Thymus (tissue), 11 donors: ENCODE measurements at regions not wholly inside any gene's neighbourhood (a gene's known extent, or its start where the extent isn't known, plus 50 kb on each side); places are given as distances from the start of the nearest gene placed in this dataset.
"Not testable (repeated sequence)": the region's sequence is repeated elsewhere in the genome, so short reads cannot be mapped to it uniquely, and the experiment has no call there.

Experiments
- DNase-seq, 9 donors: peaks; one replicate each; pipeline ENCODE4 v3.0.0-alpha.2; 2013; ENCODE audit warnings: low spot score in 9 of 9, low read depth in 6 of 9, missing footprints in 1 of 9
- H3K27ac ChIP-seq, 2 donors: one replicate each; pipeline ENCODE4 v1.5.1; 2013; ENCODE audit warnings: control low read depth in 1 of 2, low read depth in 1 of 2, low read length in 1 of 2, mild to moderate bottlenecking in 1 of 2, moderate library complexity in 1 of 2
- H3K27me3 ChIP-seq, 2 donors: one replicate each; pipeline ENCODE4 v1.5.1; 2013; ENCODE audit warnings: low read length in 1 of 2; ENCODE audit not compliant: control insufficient read depth in 2 of 2, insufficient read depth in 1 of 2
- H3K36me3 ChIP-seq, 2 donors: one replicate each; pipeline ENCODE4 v1.5.1; 2013; ENCODE audit warnings: low read length in 1 of 2, mild to moderate bottlenecking in 1 of 2, moderate library complexity in 1 of 2; ENCODE audit not compliant: control insufficient read depth in 2 of 2, insufficient read depth in 2 of 2
- H3K4me1 ChIP-seq, 2 donors: one replicate each; pipeline ENCODE4 v1.5.1; 2013; ENCODE audit warnings: low read length in 2 of 2; ENCODE audit not compliant: control insufficient read depth in 2 of 2, insufficient read depth in 2 of 2
- H3K4me3 ChIP-seq, 2 donors: one replicate each; pipeline ENCODE4 v1.5.1; 2013; ENCODE audit warnings: low read length in 2 of 2, control low read depth in 1 of 2, mild to moderate bottlenecking in 1 of 2
- H3K9me3 ChIP-seq, 2 donors: one replicate each; pipeline ENCODE4 v1.5.1; 2013; ENCODE audit warnings: low read length in 1 of 2, mild to moderate bottlenecking in 1 of 2; ENCODE audit not compliant: control insufficient read depth in 2 of 2, insufficient read depth in 1 of 2
- WGBS: extraction: QIAGEN DNeasy Blood & Tissue Kit; methylation state at CpG from one replicate; pipeline ENCODE4 v1.1.7; 2013; 5-methylcytosine and 5-hydroxymethylcytosine counted together
- donor health status: healthy.

DNA sequence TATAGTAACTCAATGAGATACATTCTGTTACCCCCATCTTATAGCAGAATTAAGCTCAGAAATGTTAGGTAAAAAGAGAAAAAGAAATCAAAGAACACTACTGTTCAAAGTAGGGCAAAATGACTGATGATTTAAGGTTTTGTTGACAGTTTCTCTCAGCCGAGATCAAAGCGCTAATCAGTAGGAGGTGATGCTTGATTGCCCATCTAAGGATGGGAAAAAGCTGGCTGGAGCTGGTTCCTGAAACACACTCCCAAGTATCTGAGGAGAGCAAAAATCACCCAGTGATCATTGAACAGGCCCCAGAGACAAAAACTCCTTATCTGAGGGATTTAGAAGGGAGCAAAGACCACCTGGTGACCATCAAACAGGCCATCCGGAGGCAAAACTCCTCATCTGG lies 64.5 kb upstream of the CSF1 start:
- H3K27me3 ChIP-seq = no peaks in the 10 kb centered on the region
- 90% methylated on average over 3 of the region's 3 CpGs for WGBS
- H3K36me3 ChIP-seq = no peaks in the 10 kb centered on the region
- no peak overlapping the region for H3K4me3 ChIP-seq
- no peak overlapping the region for H3K27ac ChIP-seq
- no peaks in the 10 kb centered on the region for H3K4me1 ChIP-seq
- no peak for DNase-seq
- H3K9me3 ChIP-seq = peaks cover 0 to 3% of the 10 kb centered on the region in 2 donors

DNA sequence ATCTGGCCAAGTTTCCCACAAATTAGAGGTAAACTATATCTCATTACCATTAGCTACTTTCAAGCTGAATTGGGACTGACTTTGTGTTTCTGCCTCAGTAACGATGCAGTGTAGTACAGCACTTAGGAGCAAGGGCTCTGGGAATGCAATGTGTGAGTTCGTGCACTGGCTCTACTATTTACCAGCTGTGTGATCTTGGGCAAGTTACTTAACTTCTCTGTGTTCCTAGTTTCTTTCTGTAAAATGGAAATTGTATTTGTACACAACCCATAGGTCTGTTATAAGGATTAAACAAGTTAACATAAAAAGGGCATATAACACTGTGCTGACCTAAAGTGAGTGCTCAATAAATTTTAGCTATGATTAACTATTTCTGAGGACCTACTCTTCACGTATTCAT lies 65.0 kb upstream of the CSF1 start:
- 96% methylated on average over 3 of the region's 3 CpGs for WGBS

DNA sequence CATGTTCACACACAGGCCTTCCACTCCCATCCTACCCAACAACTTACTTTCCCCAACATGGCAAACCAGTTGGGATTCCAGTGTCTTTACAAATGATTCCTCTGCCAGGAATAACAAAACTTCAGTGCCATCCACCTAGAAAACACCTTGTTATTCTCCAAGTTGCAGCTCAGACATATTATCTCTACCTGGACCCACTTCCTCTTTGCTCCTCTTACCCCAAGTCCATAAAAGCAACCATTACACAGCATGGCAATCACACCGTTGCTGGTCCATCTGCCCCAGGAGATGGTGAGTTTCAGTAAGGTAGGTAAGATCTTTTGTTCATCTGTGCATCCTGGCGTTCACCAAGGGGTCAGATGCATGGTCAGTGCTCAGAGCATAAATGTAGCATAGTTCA lies 66.0 kb upstream of the CSF1 start:
- no peaks in the 10 kb centered on the region for H3K36me3 ChIP-seq
- H3K27me3 ChIP-seq = no peaks in the 10 kb centered on the region
- peaks cover 0 to 3% of the 10 kb centered on the region in 2 donors for H3K9me3 ChIP-seq
- H3K4me3 ChIP-seq = no peak overlapping the region
- no peaks in the 10 kb centered on the region for H3K4me1 ChIP-seq
- no peak for DNase-seq
- no peak overlapping the region for H3K27ac ChIP-seq
- 86% methylated on average over 2 of the region's 2 CpGs for WGBS

More for the DNA sequence above, 65.0 kb upstream of the CSF1 start:
- Histone ChIP-seq H3K4me3 (no peak overlapping the region), H3K36me3 (no peaks in the 10 kb centered on the region), H3K27me3 (no peaks in the 10 kb centered on the region), H3K9me3 (peaks cover 0 to 3% of the 10 kb centered on the region in 2 donors), H3K27ac (no peak overlapping the region), H3K4me1 (no peaks in the 10 kb centered on the region)
- no peak for DNase-seq

DNA sequence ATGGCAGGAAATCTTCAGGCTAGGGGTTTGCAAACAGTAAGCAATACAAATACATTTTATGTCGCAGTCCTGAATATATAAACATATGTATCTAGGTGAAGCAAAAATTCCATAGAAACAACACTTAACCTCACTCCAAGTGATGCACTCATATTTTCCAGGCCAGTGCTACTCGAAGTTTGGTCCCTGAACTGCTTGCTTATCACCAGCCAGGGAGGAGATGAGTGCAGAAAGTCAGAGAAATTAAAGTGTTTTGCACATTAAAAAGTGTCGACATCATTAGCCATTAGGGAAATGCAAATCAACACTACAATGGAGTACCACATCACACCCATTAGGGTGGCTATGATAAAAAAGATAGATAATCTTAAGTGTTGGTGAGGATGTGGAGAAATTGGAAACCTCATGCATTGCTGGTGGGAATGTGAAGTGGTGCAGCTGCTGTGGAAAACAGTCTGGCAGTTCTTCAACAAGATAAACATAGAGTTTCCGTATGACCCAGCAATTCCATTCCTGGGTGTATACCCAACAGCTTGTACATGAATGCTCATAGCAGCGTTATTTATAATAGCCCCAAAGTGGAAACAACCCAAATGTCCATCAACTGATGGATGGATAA lies 70.5 kb upstream of the CSF1 start:
- Histone ChIP-seq H3K4me3 (no peak overlapping the region), H3K9me3 (no peaks in the 10 kb centered on the region), H3K4me1 (no peaks in the 10 kb centered on the region), H3K27me3 (no peaks in the 10 kb centered on the region), H3K27ac (no peak overlapping the region), H3K36me3 (no peaks in the 10 kb centered on the region)
- no peak for DNase-seq
- 94% methylated on average over 5 of the region's 5 CpGs for WGBS

DNA sequence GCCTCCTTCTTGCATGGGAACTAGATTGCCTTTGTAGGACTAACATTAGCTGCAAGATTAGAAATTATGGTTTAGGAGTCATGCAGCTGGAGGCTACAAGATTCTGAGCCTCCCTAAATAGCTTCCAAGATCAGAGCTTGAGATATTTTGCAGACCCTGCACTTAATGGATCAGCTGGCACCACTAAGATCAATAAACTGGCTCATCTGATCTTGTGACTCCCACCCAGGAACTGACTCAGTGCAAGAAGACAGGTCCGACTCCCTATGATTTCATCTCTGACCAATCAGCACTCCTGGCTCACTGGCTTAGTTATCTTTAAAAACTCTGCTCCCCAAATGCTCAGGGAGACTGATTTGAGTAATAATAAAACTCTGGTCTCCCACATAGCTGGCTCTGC lies 71.4 kb upstream of the CSF1 start:
- not testable (repeated sequence) for H3K27me3 ChIP-seq, H3K36me3 ChIP-seq, H3K4me3 ChIP-seq, DNase-seq, H3K27ac ChIP-seq, H3K9me3 ChIP-seq, H3K4me1 ChIP-seq
- 94% methylated on average over 1 of the region's 1 CpG for WGBS

DNA sequence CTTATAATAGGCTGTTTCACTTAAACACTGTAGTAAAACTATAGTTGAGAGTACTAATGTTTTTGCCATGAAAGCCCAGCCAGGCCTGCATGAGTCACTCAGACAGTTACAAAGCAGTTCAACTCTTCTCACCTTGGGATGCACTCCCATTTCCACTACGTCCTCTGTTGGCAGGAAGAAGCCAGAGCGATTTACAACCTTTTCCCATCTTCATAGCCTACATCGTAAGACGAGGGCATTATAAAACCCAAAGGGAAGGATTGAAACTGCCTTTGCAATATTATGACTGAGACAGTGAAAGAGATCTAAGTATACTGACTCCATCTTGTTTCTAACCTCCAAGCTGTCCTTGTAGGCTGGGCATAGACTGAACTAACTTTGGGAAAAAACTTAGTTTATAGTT lies 71.8 kb upstream of the CSF1 start:
- no peaks in the 10 kb centered on the region for H3K9me3 ChIP-seq

DNA sequence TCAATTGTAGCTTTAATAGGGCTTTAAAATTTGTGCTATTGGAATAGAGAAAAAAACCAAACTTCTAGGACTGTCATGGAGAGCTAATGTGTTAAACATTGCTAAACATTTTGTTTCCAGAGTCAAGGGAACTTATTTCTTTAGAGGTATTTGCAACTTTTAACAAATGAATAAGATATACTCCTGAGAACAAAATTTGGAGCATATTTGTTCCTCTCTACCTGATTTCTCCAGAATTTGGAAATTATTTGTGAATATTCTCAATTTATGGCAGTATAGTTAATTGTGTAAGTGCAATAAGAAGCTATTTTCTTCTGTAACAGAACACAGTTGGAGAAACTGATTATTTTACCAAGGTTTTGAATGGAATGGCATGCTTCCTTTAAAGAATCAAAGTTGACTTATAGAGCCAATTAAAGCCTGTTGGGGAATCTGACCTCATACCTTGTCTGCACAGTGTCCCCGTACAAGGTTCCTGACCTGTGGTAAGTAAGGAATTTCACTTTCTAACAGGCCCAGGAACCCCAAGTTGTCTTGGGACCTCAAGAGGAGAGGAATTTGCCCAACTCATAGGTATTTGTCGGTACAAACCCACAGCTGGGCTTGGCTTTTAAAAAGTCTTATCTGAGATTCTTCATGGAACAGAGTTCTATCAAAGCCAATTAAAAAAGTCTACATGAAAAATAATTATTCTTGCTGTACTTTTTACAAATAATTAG lies 72.6 kb upstream of the CSF1 start:
- H3K27ac ChIP-seq = no peak overlapping the region
- H3K36me3 ChIP-seq = no peaks in the 10 kb centered on the region
- no peaks in the 10 kb centered on the region for H3K4me1 ChIP-seq
- no peak for DNase-seq
- no peaks in the 10 kb centered on the region for H3K27me3 ChIP-seq
- H3K4me3 ChIP-seq = no peak overlapping the region
- no peaks in the 10 kb centered on the region for H3K9me3 ChIP-seq
- WGBS = over 99% methylated on average over 2 of the region's 2 CpGs

More for the DNA sequence above, 71.8 kb upstream of the CSF1 start:
- no peaks in the 10 kb centered on the region for H3K4me1 ChIP-seq
- H3K27ac ChIP-seq = no peak overlapping the region
- no peaks in the 10 kb centered on the region for H3K27me3 ChIP-seq
- H3K36me3 ChIP-seq = no peaks in the 10 kb centered on the region
- no peak for DNase-seq
- H3K4me3 ChIP-seq = no peak overlapping the region
- 97% methylated on average over 4 of the region's 4 CpGs for WGBS

DNA sequence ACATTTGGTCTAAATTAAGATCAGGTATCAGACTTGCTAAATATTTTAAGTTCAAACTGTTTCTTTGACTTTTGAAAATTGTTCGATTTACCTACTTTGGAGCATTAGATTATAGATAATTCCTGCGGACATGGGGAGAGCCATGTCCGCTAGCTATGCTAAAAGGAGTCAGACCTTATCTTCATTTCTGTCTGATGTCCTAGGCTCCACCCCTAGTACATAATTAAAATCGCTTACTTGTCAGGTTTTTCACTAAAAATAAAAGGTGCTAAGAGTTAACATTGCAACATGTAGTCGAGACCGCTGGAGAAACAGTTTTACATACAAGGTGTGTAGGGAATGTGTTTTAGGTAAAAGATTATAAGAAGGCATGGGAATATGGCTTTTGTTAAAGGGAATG lies 71.9 kb upstream of the EPS8L3 start:
- not testable (repeated sequence) for H3K27me3 ChIP-seq, DNase-seq, H3K27ac ChIP-seq, H3K9me3 ChIP-seq, H3K36me3 ChIP-seq, H3K4me3 ChIP-seq, H3K4me1 ChIP-seq
- WGBS = 97% methylated on average over 6 of the region's 6 CpGs

DNA sequence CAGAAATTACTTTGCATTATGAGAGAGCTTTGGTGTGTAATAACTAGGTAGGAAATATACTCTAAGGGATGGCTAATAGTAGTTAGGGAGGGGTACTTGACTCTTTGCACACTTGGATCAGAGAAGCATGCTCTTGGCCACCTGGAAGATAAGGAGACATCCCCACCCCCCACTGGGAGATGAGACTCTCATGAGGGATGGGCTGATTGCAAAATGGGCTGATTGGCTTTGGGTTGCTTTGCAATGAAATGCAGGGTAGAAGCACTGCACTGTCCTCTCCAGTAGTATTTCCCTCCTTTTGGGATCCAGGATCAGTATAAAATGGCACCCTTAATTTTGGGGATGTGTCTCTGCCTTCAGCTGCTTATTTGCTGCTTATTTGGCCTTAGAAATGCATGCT lies 71.2 kb upstream of the EPS8L3 start:
- no peak overlapping the region for H3K27ac ChIP-seq
- peaks cover 0 to 7% of the 10 kb centered on the region in 2 donors for H3K9me3 ChIP-seq
- no peak for DNase-seq
- no peaks in the 10 kb centered on the region for H3K36me3 ChIP-seq
- H3K27me3 ChIP-seq = no peaks in the 10 kb centered on the region
- no peak overlapping the region for H3K4me3 ChIP-seq
- H3K4me1 ChIP-seq = no peaks in the 10 kb centered on the region
